ENCODE measurements at regions not wholly inside any gene's neighbourhood (a gene's known extent, or its start where the extent isn't known, plus 50 kb on each side); places are given as distances from the start of the nearest gene placed in this dataset.

- ChIA-PET POLR2A (ENCODE audit: partially characterized antibody) (no interaction called here), CTCF (ENCODE audit: partially characterized antibody) (interaction anchor here (1.2 to 1.4 kb wide), 2 partner anchors 17 to 158 kb away, joined by 4 read pairs; no protein-coding TSS in a partner anchor)
- Histone ChIP-seq H2BK120ac (replicated peaks; ENCODE audit: low read depth, low read length) (no peak overlapping the region), H2BK15ac (ENCODE audit: low read length) (no peak overlapping the region), H2BK5ac (ENCODE audit: low read depth, low read length) (no peak overlapping the region), H3K27ac (ENCODE audit: low read depth, low read length) (no peak overlapping the region), H2BK12ac (ENCODE audit: low read depth, low read length) (no peak overlapping the region), H2BK20ac (ENCODE audit: low read length) (no peak overlapping the region), H3K9me3 (ENCODE audit: insufficient read depth in 2 of 2, low read depth in 1 of 2, low read length in 1 of 2) (no peaks in the 10 kb centered on the region; a peak in 1 of 4 replicates), H3K23me2 (ENCODE audit: low read depth, low read length) (no peaks in the 10 kb centered on the region), H3K27me3 (replicated peaks in 1 of 4; ENCODE audit: control insufficient read depth in 3 of 4, extremely low read depth in 1 of 4, insufficient read depth in 3 of 4, low read length in 3 of 4) (no peaks in the 10 kb centered on the region), H4K91ac (replicated peaks; ENCODE audit: insufficient read length, low read length) (no peak overlapping the region), H4K8ac (ENCODE audit: extremely low read depth, insufficient read depth, low read length) (no peak overlapping the region), H3K4me1 (replicated peaks in 1 of 4; ENCODE audit: control insufficient read depth in 3 of 4, insufficient read depth in 4 of 4, low read length in 3 of 4) (no peaks in the 10 kb centered on the region), H3K4me2 (ENCODE audit: insufficient read depth in 1 of 2, low read depth in 2 of 2, low read length in 2 of 2) (no peak overlapping the region), H2AK5ac (ENCODE audit: low read depth, low read length) (no peak overlapping the region), H3K56ac (replicated peaks; ENCODE audit: insufficient read length, low read depth, low read length) (no peak overlapping the region), H3K23ac (ENCODE audit: insufficient read length) (no peak overlapping the region), H4K5ac (ENCODE audit: insufficient read length, low read depth, low read length) (no peak overlapping the region), H3K79me2 (ENCODE audit: control insufficient read depth in 1 of 2, insufficient read depth in 2 of 2, low read length in 2 of 2) (no peaks in the 10 kb centered on the region), H3K79me1 (ENCODE audit: low read depth, low read length) (no peaks in the 10 kb centered on the region), H3K4ac (replicated peaks; ENCODE audit: insufficient read length, low read depth, low read length) (no peak overlapping the region), H3K36me3 (ENCODE audit: control insufficient read depth in 2 of 4, insufficient read depth in 4 of 4, low read length in 3 of 4) (no peaks in the 10 kb centered on the region), H3K18ac (ENCODE audit: extremely low read depth, low read length) (no peak overlapping the region), H3K4me3 (ENCODE audit: extremely low read depth in 1 of 4, insufficient read depth in 2 of 4, low read depth in 3 of 4, low read length in 4 of 4) (no peak overlapping the region), H3K14ac (ENCODE audit: insufficient read length) (no peak overlapping the region), H2AFZ (ENCODE audit: low read length) (no peak overlapping the region), H3K9ac (replicated peaks in 1 of 4; ENCODE audit: extremely low read depth in 1 of 4, low read depth in 3 of 4, low read length in 3 of 4) (no peak overlapping the region), H4K20me1 (replicated peaks in 1 of 2; ENCODE audit: control insufficient read depth in 1 of 2, insufficient read depth in 2 of 2, low read length in 2 of 2) (no peaks in the 10 kb centered on the region)
- TF ChIP-seq EZH2 (IDR thresholded peaks at IDR 0.05; ENCODE audit: low read depth, low read length, severe bottlenecking) (no peak), EGR1 (IDR thresholded peaks at IDR 0.05; ENCODE audit: borderline replicate concordance, low read depth, low read length) (no peak), POU5F1 (IDR thresholded peaks at IDR 0.05; ENCODE audit: low read depth, low read length) (no peak), TAF7 (optimal IDR thresholded peaks at IDR 0.05; ENCODE audit: borderline replicate concordance, low read depth, low read length) (no peak), BACH1 (IDR thresholded peaks at IDR 0.05; ENCODE audit: low read length) (no peak), KDM1A (IDR thresholded peaks at IDR 0.05; ENCODE audit: borderline replicate concordance, low read length) (no peak), ASH2L (IDR thresholded peaks at IDR 0.05; ENCODE audit: low read length) (no peak), CTCF (IDR thresholded peaks at IDR 0.05; ENCODE audit: control extremely low read depth in 1 of 3, insufficient read depth in 1 of 3, low read depth in 1 of 3, low read length in 3 of 3) (no peak), RNF2 (IDR thresholded peaks at IDR 0.05; ENCODE audit: borderline replicate concordance, low read depth, low read length, missing control alignments, poor library complexity, severe bottlenecking) (no peak), FOSL1 (IDR thresholded peaks at IDR 0.05; ENCODE audit: insufficient read depth, low read depth, low read length) (no peak)
- FAIRE-seq (no peak), DNase-seq (ENCODE audit: low read depth in 1 of 2, low spot score in 2 of 2) (no peak)
Observed at GRCh38 chr5:31027721-31028120, 165.8 kb upstream of the CDH6 start.

Data from H1 (cell line).